ENCODE measurements at regions not wholly inside any gene's neighbourhood (a gene's known extent, or its start where the extent isn't known, plus 50 kb on each side); places are given as distances from the start of the nearest gene placed in this dataset.

GRCh38 chr22:48697223-48697622, 1130.5 kb downstream of the BRD1 start:
- no peaks in the 10 kb centered on the region for H3K4me1 ChIP-seq (ENCODE audit: control insufficient read depth in 1 of 2, insufficient read depth in 2 of 2, low read length in 2 of 2)
- POLR2A ChIA-PET = no interaction called here
- RAD21 ChIA-PET (ENCODE audit: low non-redundant PET in 1 of 2, low total read pairs in 2 of 2, uncharacterized antibody in 2 of 2, unreplicated experiment in 2 of 2) = no interaction called here
- no peak overlapping the region for H2AFZ ChIP-seq (ENCODE audit: low read depth, low read length, poor library complexity, severe bottlenecking)
- no peaks in the 10 kb centered on the region for H4K20me1 ChIP-seq (ENCODE audit: insufficient read depth)
- DNase-seq (ENCODE audit: low read depth, low spot score) = no peak
- no peaks in the 10 kb centered on the region for H3K36me3 ChIP-seq (ENCODE audit: control insufficient read depth in 1 of 2, insufficient read depth in 2 of 2, low read length in 2 of 2)
- no TSS peak for BruUV-seq (replicated peaks)
- TF ChIP-seq FOSL1 (IDR thresholded peaks at IDR 0.05; ENCODE audit: low read depth) (no peak), ZFX (IDR thresholded peaks at IDR 0.05) (no peak), EZH2phosphoT487 (IDR thresholded peaks at IDR 0.05; ENCODE audit: borderline replicate concordance) (no peak), EGR1 (IDR thresholded peaks at IDR 0.05; ENCODE audit: low read depth) (no peak), POLR2AphosphoS5 (IDR thresholded peaks at IDR 0.05; ENCODE audit: low read depth, low read length) (no peak), POLR2A (IDR thresholded peaks at IDR 0.05; ENCODE audit: borderline replicate concordance, extremely low read depth, insufficient read depth, insufficient read length) (no peak), CEBPB (IDR thresholded peaks at IDR 0.05; ENCODE audit: low read depth) (no peak), TCF7L2 (IDR thresholded peaks at IDR 0.05; ENCODE audit: borderline replicate concordance, extremely low read depth, insufficient read depth, insufficient read length) (no peak), ZNF274 (IDR thresholded peaks at IDR 0.05; ENCODE audit: low read depth, low read length) (no peak)
- TF ChIP-seq, protein P1, sequence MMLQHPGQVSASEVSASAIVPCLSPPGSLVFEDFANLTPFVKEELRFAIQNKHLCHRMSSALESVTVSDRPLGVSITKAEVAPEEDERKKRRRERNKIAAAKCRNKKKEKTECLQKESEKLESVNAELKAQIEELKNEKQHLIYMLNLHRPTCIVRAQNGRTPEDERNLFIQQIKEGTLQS (IDR thresholded peaks at IDR 0.05) = no peak
- no peak for ATAC-seq
- no peak overlapping the region for H3K9ac ChIP-seq (ENCODE audit: low read length)
- intact Hi-C loops (cut with micrococcal nuclease) = no loop called here
- no peak overlapping the region for H3K4me2 ChIP-seq (ENCODE audit: low read length)
- CTCF ChIA-PET = no interaction called here
- no peak overlapping the region for H3K27ac ChIP-seq (ENCODE audit: low read depth, low read length)
- H3K4me3 ChIP-seq (replicated peaks in 1 of 2; ENCODE audit: low read depth in 1 of 2, low read length in 2 of 2) = no peak overlapping the region
- H3K79me2 ChIP-seq (ENCODE audit: insufficient read depth, low read length) = no peaks in the 10 kb centered on the region
- no peaks in the 10 kb centered on the region for H3K9me2 ChIP-seq (ENCODE audit: insufficient read depth)
- H3K27me3 ChIP-seq (ENCODE audit: insufficient read depth, low read length) = no peaks in the 10 kb centered on the region
- peaks cover 0 to 6% of the 10 kb centered on the region in 2 experiments; a peak in 1 of 4 replicates for H3K9me3 ChIP-seq (ENCODE audit: control insufficient read depth in 1 of 2, insufficient read depth in 1 of 2, low read depth in 1 of 2, low read length in 2 of 2)

DNA sequence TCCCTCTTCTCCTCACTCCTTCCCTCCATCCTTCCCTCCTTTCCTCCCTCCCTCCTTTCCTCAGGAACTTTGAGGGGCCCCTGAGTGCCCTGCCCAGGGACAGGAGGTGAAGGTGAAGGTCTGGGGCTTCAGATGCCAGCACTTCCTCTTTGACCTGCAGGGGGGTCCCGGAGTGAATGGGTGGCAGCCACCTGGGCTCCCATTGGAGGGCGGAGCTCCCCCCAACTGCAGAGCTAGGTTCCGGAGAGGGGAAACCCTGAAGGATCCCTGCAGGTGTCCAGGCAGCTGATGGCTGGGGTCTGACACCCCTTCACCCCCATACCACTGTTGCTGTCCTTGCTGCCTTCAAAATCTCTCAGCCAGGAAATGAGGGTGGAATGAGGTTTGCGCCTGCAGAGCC, 1131.3 kb downstream of the BRD1 start:
- no peaks in the 10 kb centered on the region for H3K4me1 ChIP-seq (ENCODE audit: control insufficient read depth in 1 of 2, insufficient read depth in 2 of 2, low read length in 2 of 2)
- intact Hi-C loops (cut with micrococcal nuclease) = no loop called here
- ChIA-PET RAD21 (ENCODE audit: low non-redundant PET in 1 of 2, low total read pairs in 2 of 2, uncharacterized antibody in 2 of 2, unreplicated experiment in 2 of 2) (no interaction called here), POLR2A (no interaction called here), CTCF (no interaction called here)
- no peaks in the 10 kb centered on the region for H3K79me2 ChIP-seq (ENCODE audit: insufficient read depth, low read length)
- H3K9me3 ChIP-seq (ENCODE audit: control insufficient read depth in 1 of 2, insufficient read depth in 1 of 2, low read depth in 1 of 2, low read length in 2 of 2) = peaks cover 0 to 6% of the 10 kb centered on the region in 2 experiments; a peak in 1 of 4 replicates
- DNase-seq (ENCODE audit: low read depth, low spot score) (no peak), ATAC-seq (no peak)
- H2AFZ ChIP-seq (ENCODE audit: low read depth, low read length, poor library complexity, severe bottlenecking) = no peak overlapping the region
- no peaks in the 10 kb centered on the region for H3K27me3 ChIP-seq (ENCODE audit: insufficient read depth, low read length)
- H4K20me1 ChIP-seq (ENCODE audit: insufficient read depth) = no peaks in the 10 kb centered on the region
- no peak overlapping the region for H3K4me3 ChIP-seq (replicated peaks in 1 of 2; ENCODE audit: low read depth in 1 of 2, low read length in 2 of 2)
- no TSS peak for BruUV-seq (replicated peaks)
- no peak overlapping the region for H3K9ac ChIP-seq (ENCODE audit: low read length)
- no peak overlapping the region for H3K27ac ChIP-seq (ENCODE audit: low read depth, low read length)
- no peaks in the 10 kb centered on the region for H3K36me3 ChIP-seq (ENCODE audit: control insufficient read depth in 1 of 2, insufficient read depth in 2 of 2, low read length in 2 of 2)
- H3K4me2 ChIP-seq (ENCODE audit: low read length) = no peak overlapping the region
- H3K9me2 ChIP-seq (ENCODE audit: insufficient read depth) = no peaks in the 10 kb centered on the region
- TF ChIP-seq ELF1 (IDR thresholded peaks at IDR 0.05; ENCODE audit: borderline replicate concordance, low read depth) = no peak
- no peak for TF ChIP-seq JUND (IDR thresholded peaks at IDR 0.05)
- TF ChIP-seq TCF7L2 (IDR thresholded peaks at IDR 0.05; ENCODE audit: borderline replicate concordance, extremely low read depth, insufficient read depth, insufficient read length) = no peak
- no peak for TF ChIP-seq ZBTB33 (IDR thresholded peaks at IDR 0.05; ENCODE audit: extremely low read depth, insufficient replicate concordance, low read length)
- no peak for TF ChIP-seq SRF (IDR thresholded peaks at IDR 0.05; ENCODE audit: low read depth)
- TF ChIP-seq MAX (IDR thresholded peaks at IDR 0.05) = no peak
- no peak for TF ChIP-seq REST (IDR thresholded peaks at IDR 0.05; ENCODE audit: low read depth)
- TF ChIP-seq POLR2AphosphoS5 (IDR thresholded peaks at IDR 0.05; ENCODE audit: low read depth, low read length) = no peak
- TF ChIP-seq RAD21 (IDR thresholded peaks at IDR 0.05; ENCODE audit: low read depth) = no peak
- no peak for TF ChIP-seq CEBPB (IDR thresholded peaks at IDR 0.05; ENCODE audit: low read depth)
- TF ChIP-seq EZH2phosphoT487 (IDR thresholded peaks at IDR 0.05; ENCODE audit: borderline replicate concordance) = no peak
